Panc1 (cell line): ENCODE measurements at regions not wholly inside any gene's neighbourhood (a gene's known extent, or its start where the extent isn't known, plus 50 kb on each side); places are given as distances from the start of the nearest gene placed in this dataset.
A peak's percentile ranks its signal among the peaks of the same experiment; 100 is the strongest.

Source experiments
- ATAC-seq: fragments of 200-7000 bp; cut with Tn5 transposase; 2 replicates; pipeline ENCODE4 v1.9.1; 2020; ENCODE audit warnings: mild to moderate bottlenecking, moderate library complexity
- BruUV-seq: library from RNA; stranded (reverse); fragments of 400-500 nt; replicated peaks from 2 replicates; lab custom pipeline; 2021; lab: Mats Ljungman, UMichigan
- CTCF ChIA-PET: fragments of 300-600 bp; sonication (Branson Sonifier 250); formaldehyde crosslinking; loops from one replicate; lab custom pipeline; 2022; ENCODE audit warnings: antibody characterized with exemption; lab: Charles Lee
- POLR2A ChIA-PET: fragments of 300-600 bp; sonication (Branson Sonifier 250); formaldehyde crosslinking; loops from one replicate; lab custom pipeline; 2022; ENCODE audit warnings: antibody characterized with exemption; lab: Charles Lee
- DNase-seq: peaks from one replicate; pipeline ENCODE4 v3.0.0-alpha.2; 2010; ENCODE audit warnings: low read depth, low spot score
- H3K27ac ChIP-seq: 2 replicates; pipeline ENCODE4 v1.5.1; 2011; ENCODE audit warnings: mild to moderate bottlenecking, low read length, inconsistent platforms
- H3K27me3 ChIP-seq: fragments of 200-500 bp; sonication (Bioruptor generic); 2 replicates; pipeline ENCODE4 v1.6.0; 2014; ENCODE audit warnings: low read length, inconsistent platforms; ENCODE audit not compliant: control insufficient read depth, insufficient read depth
- H3K36me3 ChIP-seq: fragments of 200-500 bp; sonication (Bioruptor generic); 2 replicates; pipeline ENCODE4 v1.5.1; 2014; ENCODE audit warnings: inconsistent platforms, mild to moderate bottlenecking, low read length, moderate library complexity; ENCODE audit not compliant: control insufficient read depth, insufficient read depth
- H3K4me1 ChIP-seq: 2 replicates; pipeline ENCODE4 v1.5.1; 2011; ENCODE audit warnings: inconsistent platforms, mild to moderate bottlenecking, low read length, moderate library complexity; ENCODE audit not compliant: control insufficient read depth, insufficient read depth
- H3K4me3 ChIP-seq, 2 experiments: 2 replicates each; pipeline ENCODE4 v1.5.1; 2011 to 2012; ENCODE audit warnings: low read depth in 2 of 2, low read length in 2 of 2, mild to moderate bottlenecking in 2 of 2, inconsistent platforms in 1 of 2, moderate library complexity in 1 of 2
- H3K9me3 ChIP-seq: fragments of 200-500 bp; sonication (Bioruptor generic); 2 replicates; pipeline ENCODE4 v1.5.1; 2014; ENCODE audit warnings: low read depth, mild to moderate bottlenecking, inconsistent platforms, low read length, moderate library complexity; ENCODE audit not compliant: control insufficient read depth, insufficient read depth
- CTCF ChIP-seq: fragments of 450-650 bp; IDR thresholded peaks from 2 replicates; pipeline ENCODE4 v1.5.1; 2017; ENCODE audit warnings: mild to moderate bottlenecking
- POLR2AphosphoS5 ChIP-seq: IDR thresholded peaks from 2 replicates; pipeline ENCODE4 v1.6.1; 2012; ENCODE audit warnings: mild to moderate bottlenecking, low read depth, low read length, moderate library complexity
- REST ChIP-seq, 2 experiments: IDR thresholded peaks; 2 replicates each; pipeline ENCODE4 v1.6.1; 2011 to 2012; ENCODE audit warnings: low read depth in 2 of 2, control low read depth in 1 of 2, low read length in 1 of 2, mild to moderate bottlenecking in 1 of 2, moderate library complexity in 1 of 2; ENCODE audit not compliant: insufficient read depth in 1 of 2
- SIN3A ChIP-seq: IDR thresholded peaks from 2 replicates; pipeline ENCODE4 v1.6.1; 2012; ENCODE audit warnings: low read depth, mild to moderate bottlenecking, low read length, moderate library complexity, borderline replicate concordance; ENCODE audit not compliant: insufficient read depth
- TCF7L2 ChIP-seq: IDR thresholded peaks from 2 replicates; pipeline ENCODE4 v1.6.1; 2011; ENCODE audit warnings: mild to moderate bottlenecking, low read depth, low read length, inconsistent platforms
- in situ Hi-C: cut with HindIII; loops from 2 replicates; pipeline ENCODE4 v1.10.0; 2016; ENCODE audit warnings: low sequenced_read_pairs, low pct_unique_long_range_greater_than_20kb
- intact Hi-C: fragments of 100-400 bp; cut with micrococcal nuclease; formaldehyde crosslinking; loops from one replicate; pipeline ENCODE4 v1.10.0; 2022; ENCODE audit not compliant: unreplicated experiment

GRCh38 chr6:14066782-14067406 lies 50.7 kb upstream of the CD83 start:
- POLR2A ChIA-PET: interaction anchor here (0.6 to 0.7 kb wide), 3 partner anchors 38 to 193 kb away, joined by 3 to 4 read pairs (median 3); no protein-coding TSS in a partner anchor

GRCh38 chr6:14067656-14068055 lies 49.9 kb upstream of the CD83 start:
- no peak for ATAC-seq
- no peak overlapping the region for H3K27ac ChIP-seq
- POLR2A ChIA-PET: interaction anchor here (0.6 to 0.7 kb wide), 2 partner anchors 37 to 193 kb away, joined by 3 to 4 read pairs; no protein-coding TSS in a partner anchor

More at GRCh38 chr6:14066782-14067406, 50.7 kb upstream of the CD83 start:
- peaks cover 7% of the 10 kb centered on the region; the same call in 1 of the 2 replicates for H3K9me3 ChIP-seq
- TF ChIP-seq CTCF (peak; percentile 76), POLR2AphosphoS5 (no peak)
- BruUV-seq: no TSS peak
- H3K36me3 ChIP-seq: no peaks in the 10 kb centered on the region
- DNase-seq (no peak), ATAC-seq (peak; percentile 88)
- in situ Hi-C loops: no loop called here
- no peaks in the 10 kb centered on the region for H3K4me1 ChIP-seq
- H3K27ac ChIP-seq: no peak overlapping the region
- intact Hi-C loops: loop anchor here (2.0 to 5.0 kb wide), 2 partner anchors 158 to 270 kb away; no protein-coding TSS in a partner anchor
- no peaks in the 10 kb centered on the region for H3K27me3 ChIP-seq
- H3K4me3 ChIP-seq: no peak overlapping the region
- CTCF ChIA-PET: interaction anchor here (0.5 to 1.7 kb wide), 13 partner anchors 9 to 852 kb away, joined by 3 to 22 read pairs (median 3); no protein-coding TSS in a partner anchor

More at GRCh38 chr6:14067656-14068055, 49.9 kb upstream of the CD83 start:
- in situ Hi-C loops: no loop called here
- TF ChIP-seq REST (IDR thresholded peaks at IDR 0.05; ENCODE audit: insufficient read depth in 1 of 2, low read depth in 2 of 2, low read length in 1 of 2): no peak
- TF ChIP-seq SIN3A: no peak
- TF ChIP-seq POLR2AphosphoS5: no peak
- TF ChIP-seq TCF7L2: no peak
- TF ChIP-seq CTCF: no peak
- Histone ChIP-seq H3K27me3 (no peaks in the 10 kb centered on the region), H3K4me3 (no peak overlapping the region), H3K9me3 (no peaks in the 10 kb centered on the region; the same call in 1 of the 2 replicates), H3K4me1 (no peaks in the 10 kb centered on the region), H3K36me3 (no peaks in the 10 kb centered on the region)
- CTCF ChIA-PET: interaction anchor here (0.6 to 1.7 kb wide), 6 partner anchors 21 to 1456 kb away, joined by 3 to 22 read pairs (median 4); no protein-coding TSS in a partner anchor
- intact Hi-C loops: loop anchor here (2.0 to 5.0 kb wide), 2 partner anchors 159 to 270 kb away; no protein-coding TSS in a partner anchor
- no peak for DNase-seq
- BruUV-seq: no TSS peak
